Small intestine (tissue), 7 donors: ENCODE measurements at regions not wholly inside any gene's neighbourhood (a gene's known extent, or its start where the extent isn't known, plus 50 kb on each side); places are given as distances from the start of the nearest gene placed in this dataset.
"Not testable (repeated sequence)": the region's sequence is repeated elsewhere in the genome, so short reads cannot be mapped to it uniquely, and the experiment has no call there.

Experiments used
- DNase-seq, 2 donors: peaks; one replicate each; pipeline versions ENCODE4 v3.0.0 to v3.0.0-alpha.2; 2013
- FAIRE-seq: peaks from 2 replicates; lab custom pipeline; 2012; peaks lifted over from hg19 to GRCh38; lab: Jason Lieb, UNC
- H3K27ac ChIP-seq, 3 donors: one replicate each; pipeline ENCODE4 v1.5.1; 2013; ENCODE audit warnings: low read length in 2 of 3, mild to moderate bottlenecking in 2 of 3, control low read depth in 1 of 3, inconsistent platforms in 1 of 3, low read depth in 1 of 3, moderate library complexity in 1 of 3
- H3K27me3 ChIP-seq, 3 donors: one replicate each; pipeline ENCODE4 v1.6.1; 2013; ENCODE audit warnings: low read length in 3 of 3, inconsistent platforms in 1 of 3; ENCODE audit not compliant: control insufficient read depth in 3 of 3, insufficient read depth in 3 of 3
- H3K36me3 ChIP-seq, 3 donors: one replicate each; pipeline ENCODE4 v1.6.1; 2013; ENCODE audit warnings: low read length in 3 of 3, inconsistent platforms in 1 of 3, low read depth in 1 of 3, mild to moderate bottlenecking in 1 of 3, moderate library complexity in 1 of 3; ENCODE audit not compliant: control insufficient read depth in 3 of 3, insufficient read depth in 2 of 3
- H3K4me1 ChIP-seq, 3 donors: one replicate each; pipeline ENCODE4 v1.6.1; 2013; ENCODE audit warnings: low read length in 2 of 3, inconsistent platforms in 1 of 3, low read depth in 1 of 3, mild to moderate bottlenecking in 1 of 3, moderate library complexity in 1 of 3; ENCODE audit not compliant: control insufficient read depth in 3 of 3, insufficient read depth in 2 of 3
- H3K4me3 ChIP-seq, 3 donors: one replicate each; pipeline ENCODE4 v1.5.1; 2013; ENCODE audit warnings: low read length in 3 of 3, control low read depth in 1 of 3, inconsistent platforms in 1 of 3, low read depth in 1 of 3, mild to moderate bottlenecking in 1 of 3, moderate library complexity in 1 of 3
- H3K9me3 ChIP-seq, 2 donors: one replicate each; pipeline ENCODE4 v1.6.1; 2013; ENCODE audit warnings: low read depth in 1 of 2, low read length in 1 of 2; ENCODE audit not compliant: control insufficient read depth in 2 of 2, insufficient read depth in 1 of 2
- WGBS, 3 donors: extraction: QIAGEN DNeasy Blood & Tissue Kit; methylation state at CpG; one replicate each; pipeline ENCODE4 v1.1.7; 2013; 5-methylcytosine and 5-hydroxymethylcytosine counted together
- donor health status: healthy with polysubstance abuse.
- donor health status: control.
- donor health status: control.
- donor health status: Bipolar disorder and iron deficiency.
- donor health status: healthy.

DNA sequence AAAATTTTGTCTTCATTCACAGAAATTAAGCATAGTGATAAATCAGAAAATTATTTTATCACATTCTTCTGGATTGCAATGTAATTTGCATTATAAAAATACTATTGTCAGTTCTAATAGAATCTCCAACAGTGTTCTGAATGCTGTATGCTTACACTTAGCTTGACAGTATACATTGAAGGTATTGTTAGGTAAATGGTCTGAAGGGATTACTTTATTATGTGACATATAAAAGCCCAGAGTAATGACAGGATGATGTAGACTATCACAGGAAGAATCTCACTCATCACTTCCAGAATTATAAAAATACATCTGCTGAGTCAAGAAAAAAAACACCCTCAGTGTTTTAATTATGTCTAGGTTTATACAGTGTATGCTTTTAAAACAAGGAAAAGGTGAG, 1532.5 kb upstream of the RAG2 start:
- H3K36me3 ChIP-seq = no peaks in the 10 kb centered on the region
- no peaks in the 10 kb centered on the region for H3K9me3 ChIP-seq
- H3K4me3 ChIP-seq = no peak overlapping the region
- no peak for DNase-seq
- H3K4me1 ChIP-seq = no peaks in the 10 kb centered on the region
- no peak overlapping the region for H3K27ac ChIP-seq
- no peaks in the 10 kb centered on the region for H3K27me3 ChIP-seq
- no peak for FAIRE-seq

DNA sequence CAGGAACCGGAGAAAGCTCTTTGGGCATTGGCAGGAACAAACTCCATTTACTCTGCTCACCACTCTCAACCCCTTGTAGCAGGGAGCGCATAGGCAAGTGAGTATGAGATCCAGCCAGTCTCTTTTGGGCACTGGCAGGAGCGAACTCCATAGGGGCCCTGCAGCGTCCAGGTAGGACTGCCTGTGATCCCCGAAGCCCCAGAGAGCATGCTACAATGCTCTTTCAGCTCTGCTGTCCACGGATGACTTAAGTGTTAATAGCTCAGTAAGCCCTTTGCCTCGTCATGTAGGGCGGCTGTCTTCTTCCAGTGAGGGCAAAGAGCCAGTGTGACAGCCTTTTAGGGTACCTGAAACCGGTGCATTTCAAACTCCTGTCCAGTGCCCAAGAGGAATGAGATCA, 1525.6 kb upstream of the RAG2 start:
- Histone ChIP-seq H3K4me3 (no peak overlapping the region), H3K27ac (no peak overlapping the region), H3K9me3 (no peaks in the 10 kb centered on the region), H3K36me3 (no peaks in the 10 kb centered on the region), H3K27me3 (no peaks in the 10 kb centered on the region), H3K4me1 (no peaks in the 10 kb centered on the region)
- WGBS, 3 donors = 74 to 84% (median 78%) methylated on average over 9 of the region's 9 CpGs
- FAIRE-seq (no peak), DNase-seq (no peak)

DNA sequence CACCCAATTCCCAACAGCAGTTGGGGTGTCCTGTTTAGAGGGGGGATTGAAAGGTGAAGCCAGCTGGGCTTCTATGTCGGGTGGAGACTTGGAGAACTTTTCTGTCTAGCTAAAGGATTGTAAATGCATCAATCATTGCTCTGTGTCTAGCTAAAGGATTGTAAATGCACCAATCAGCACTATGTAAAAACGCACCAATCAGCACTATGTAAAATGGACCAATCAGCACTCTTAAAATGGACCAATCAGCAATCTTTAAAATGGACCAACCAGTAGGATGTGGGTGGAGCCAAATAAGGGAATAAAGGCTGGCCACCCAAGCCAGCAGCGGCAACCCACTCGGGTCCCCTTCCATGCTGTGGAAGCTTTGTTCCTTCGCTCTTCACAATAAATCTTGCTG, 1518.6 kb upstream of the RAG2 start:
- not testable (repeated sequence) for H3K27me3 ChIP-seq, H3K27ac ChIP-seq, DNase-seq, H3K4me3 ChIP-seq, H3K36me3 ChIP-seq, FAIRE-seq, H3K4me1 ChIP-seq, H3K9me3 ChIP-seq
- 90 to 95% (median 91%) methylated on average over 5 of the region's 5 CpGs for WGBS, 3 donors

DNA sequence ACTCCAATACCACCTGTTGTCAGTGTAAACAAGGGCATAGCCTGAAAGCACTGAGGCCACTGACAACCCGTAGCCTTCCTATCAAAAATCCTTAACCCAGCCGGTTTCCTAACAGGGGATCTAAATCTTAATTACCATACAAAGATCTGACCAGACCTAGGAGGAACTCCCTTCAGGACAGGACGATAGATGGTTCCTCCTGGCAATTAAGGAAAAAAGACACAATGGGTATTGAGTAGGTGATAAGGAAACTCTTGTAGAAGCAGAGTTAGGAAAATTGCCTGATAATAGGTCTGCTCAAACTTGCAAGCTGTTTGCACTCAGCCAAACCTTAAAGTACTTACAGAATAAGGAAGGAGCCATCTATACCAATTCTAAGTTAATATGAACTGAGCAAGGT, 1517.3 kb upstream of the RAG2 start:
- not testable (repeated sequence) for H3K36me3 ChIP-seq, H3K27me3 ChIP-seq, DNase-seq, H3K27ac ChIP-seq, H3K4me1 ChIP-seq, FAIRE-seq, H3K4me3 ChIP-seq
- H3K9me3 ChIP-seq = peaks cover 0 to 10% of the 10 kb centered on the region in 2 donors
- WGBS, 3 donors = 60 to 74% (median 65%) methylated on average over 3 of the region's 3 CpGs

DNA sequence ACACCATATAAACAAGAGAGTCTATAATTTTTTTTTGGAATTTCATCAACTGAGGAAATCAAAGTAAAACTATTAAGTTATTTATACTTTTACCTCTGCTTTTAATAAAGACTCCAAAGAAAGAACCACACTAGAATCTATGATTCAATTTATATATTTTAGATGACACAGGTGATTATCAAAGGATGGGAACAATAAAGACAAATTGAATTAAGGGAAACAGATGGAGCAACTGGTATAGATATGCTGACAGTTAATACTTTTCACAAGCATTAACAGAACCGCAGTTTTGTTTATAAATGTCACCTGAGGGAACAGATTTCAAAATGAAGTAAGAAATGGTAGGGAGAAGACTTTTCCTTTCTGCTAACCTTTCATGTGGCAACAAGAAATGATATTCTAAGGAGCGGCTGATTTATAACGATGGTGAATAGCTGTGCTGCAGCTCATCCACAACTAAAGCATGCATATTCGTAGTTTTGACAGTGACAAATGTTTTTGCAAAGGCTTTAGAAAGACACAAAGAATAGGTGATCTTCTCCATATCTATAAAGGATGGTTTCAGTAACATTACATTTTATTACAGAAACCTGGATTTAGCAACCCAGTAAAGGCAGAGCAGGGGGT, 1502.9 kb upstream of the RAG2 start:
- Histone ChIP-seq H3K27ac (no peak overlapping the region), H3K4me1 (no peaks in the 10 kb centered on the region), H3K36me3 (no peaks in the 10 kb centered on the region), H3K4me3 (no peak overlapping the region), H3K9me3 (peaks cover 0 to 7% of the 10 kb centered on the region in 2 donors), H3K27me3 (no peaks in the 10 kb centered on the region)
- 83 to 90% (median 89%) methylated on average over 4 of the region's 4 CpGs for WGBS, 3 donors
- no peak for DNase-seq
- FAIRE-seq = no peak

DNA sequence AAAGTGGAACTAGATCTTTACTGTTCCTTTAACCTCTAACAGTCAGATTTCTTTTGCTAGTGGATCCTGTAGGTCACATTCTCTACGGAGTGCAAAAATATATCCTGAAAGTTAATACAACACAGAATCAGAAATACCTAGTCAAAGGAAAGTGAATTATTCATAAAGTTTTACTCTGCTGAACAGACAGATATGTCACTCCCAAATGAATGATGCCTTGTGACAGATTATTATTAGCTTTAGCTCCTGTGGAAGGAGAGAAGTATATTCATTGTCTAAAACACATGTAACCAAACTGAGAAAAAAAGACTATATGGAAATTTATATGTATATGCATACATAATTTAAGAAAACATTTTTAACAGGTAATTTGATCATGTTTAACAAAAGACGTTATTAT, 1497.2 kb upstream of the RAG2 start:
- H3K4me3 ChIP-seq = no peak overlapping the region
- no peak for DNase-seq
- H3K4me1 ChIP-seq = no peaks in the 10 kb centered on the region
- H3K27me3 ChIP-seq = no peaks in the 10 kb centered on the region
- H3K36me3 ChIP-seq = no peaks in the 10 kb centered on the region
- 78 to 87% (median 85%) methylated on average over 2 of the region's 2 CpGs for WGBS, 3 donors
- H3K9me3 ChIP-seq = peaks cover 0 to 12% of the 10 kb centered on the region in 2 donors
- FAIRE-seq = no peak
- no peak overlapping the region for H3K27ac ChIP-seq

DNA sequence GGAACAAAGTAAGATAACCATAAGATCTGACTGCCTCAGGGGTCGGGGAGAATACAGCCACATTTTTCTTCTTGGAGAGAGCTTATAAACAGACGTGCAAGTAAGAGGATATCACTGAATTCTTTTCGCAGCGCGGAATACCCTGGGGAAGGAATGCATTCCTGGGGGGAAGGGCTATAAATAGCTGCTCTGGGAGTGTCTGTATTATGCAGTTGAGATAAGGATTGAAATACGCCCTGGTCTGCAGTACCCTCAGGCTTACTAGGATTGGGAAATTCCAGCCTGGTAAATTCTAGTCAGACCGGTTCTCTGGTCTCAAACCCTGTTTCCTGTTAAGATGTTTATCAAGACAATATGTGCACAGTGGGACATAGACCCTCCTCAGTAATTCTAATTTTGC, 1491.7 kb upstream of the RAG2 start:
- no peak for FAIRE-seq
- no peaks in the 10 kb centered on the region for H3K4me1 ChIP-seq
- H3K4me3 ChIP-seq = no peak overlapping the region
- no peak overlapping the region for H3K27ac ChIP-seq
- WGBS, 3 donors = 35 to 65% (median 60%) methylated on average over 7 of the region's 7 CpGs
- DNase-seq = peak; percentile 11 to 61
- peaks cover 0 to 13% of the 10 kb centered on the region in 2 donors for H3K9me3 ChIP-seq
- H3K36me3 ChIP-seq = no peaks in the 10 kb centered on the region
- H3K27me3 ChIP-seq = no peaks in the 10 kb centered on the region

DNA sequence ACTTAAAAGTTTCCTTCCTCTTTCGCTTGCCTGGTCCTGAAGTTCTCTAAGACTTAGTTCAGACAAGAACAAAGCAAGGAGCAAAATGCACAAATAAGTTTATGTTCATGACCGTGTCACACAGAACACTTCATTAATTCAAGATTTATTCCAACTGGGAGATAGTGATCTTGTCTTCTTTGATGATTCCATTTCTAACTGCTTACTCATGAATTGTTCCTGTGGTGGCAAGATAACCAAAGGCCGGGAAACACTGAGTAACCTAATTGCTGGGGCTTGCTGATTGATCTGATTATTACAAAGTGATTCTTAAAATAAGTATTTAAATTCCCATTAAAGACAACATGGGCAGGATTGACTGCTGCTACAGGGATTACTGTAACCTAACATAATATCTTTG, 1462.9 kb upstream of the RAG2 start:
- no peak overlapping the region for H3K27ac ChIP-seq
- no peaks in the 10 kb centered on the region for H3K27me3 ChIP-seq
- FAIRE-seq (no peak), DNase-seq (no peak)
- no peaks in the 10 kb centered on the region for H3K9me3 ChIP-seq
- H3K36me3 ChIP-seq = no peaks in the 10 kb centered on the region
- H3K4me3 ChIP-seq = no peak overlapping the region
- peaks cover 0 to 4% (median 0%) of the 10 kb centered on the region in 3 donors for H3K4me1 ChIP-seq
- 68 to 72% (median 68%) methylated on average over 3 of the region's 3 CpGs for WGBS, 3 donors

DNA sequence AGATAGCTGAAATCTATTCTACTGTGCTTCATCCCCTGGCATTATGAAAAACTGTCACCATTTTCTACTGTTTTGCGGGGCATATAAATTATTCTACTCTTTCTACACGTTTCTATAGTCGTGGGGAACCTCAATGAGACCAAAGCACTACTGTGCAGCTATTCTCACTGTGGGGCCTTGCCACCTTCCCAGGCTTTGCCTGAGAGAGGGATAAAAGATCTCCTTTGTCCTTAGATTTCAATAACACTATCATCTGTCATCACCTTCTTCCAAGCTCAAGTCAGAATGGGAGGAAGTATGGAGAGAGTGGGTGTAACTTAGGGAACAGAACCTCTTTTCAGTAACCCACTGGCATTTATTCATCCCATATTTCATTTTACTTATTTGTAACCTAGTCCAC, 1462.1 kb upstream of the RAG2 start:
- Histone ChIP-seq H3K4me3 (no peak overlapping the region), H3K36me3 (no peaks in the 10 kb centered on the region), H3K27ac (no peak overlapping the region), H3K4me1 (peaks cover 0 to 4% (median 0%) of the 10 kb centered on the region in 3 donors), H3K27me3 (no peaks in the 10 kb centered on the region), H3K9me3 (peaks cover 0 to 3% of the 10 kb centered on the region in 2 donors)
- FAIRE-seq = no peak
- DNase-seq = no peak
- 85 to 87% (median 85%) methylated on average over 3 of the region's 3 CpGs for WGBS, 3 donors
